Gastrocnemius medialis (tissue), 4 donors: ENCODE measurements at regions not wholly inside any gene's neighbourhood (a gene's known extent, or its start where the extent isn't known, plus 50 kb on each side); places are given as distances from the start of the nearest gene placed in this dataset.

Experiments
- CTCF ChIP-seq, 5 experiments: fragments of 450-650 bp in 3 of 5; fragments of 200-600 bp in 2 of 5; sonication (generic) in 2 of 5; IDR thresholded peaks in 4 of 5; conservative IDR thresholded peaks in 1 of 5; 1 replicate in 4 of 5; 2 replicates in 1 of 5; pipeline ENCODE4 v1.5.1; 2016 to 2019; ENCODE audit warnings: antibody characterized with exemption in 5 of 5, mild to moderate bottlenecking in 3 of 5, moderate library complexity in 3 of 5
- POLR2A ChIP-seq, 2 donors: fragments of 450-650 bp; IDR thresholded peaks; one replicate each; pipeline ENCODE4 v1.6.1; 2017; ENCODE audit warnings: antibody characterized with exemption in 2 of 2, mild to moderate bottlenecking in 2 of 2, moderate library complexity in 2 of 2

GRCh38 chr6:132023490-132023889 is 72.3 kb upstream of the CCN2 start:
- no peak for TF ChIP-seq POLR2A (IDR thresholded peaks at IDR 0.05)
- no peak for TF ChIP-seq CTCF (IDR thresholded peaks at IDR 0.05 in 4 of 5, conservative IDR thresholded peaks at IDR 0.05 in 1 of 5)
